ENCODE measurements at regions not wholly inside any gene's neighbourhood (a gene's known extent, or its start where the extent isn't known, plus 50 kb on each side); places are given as distances from the start of the nearest gene placed in this dataset.

GRCh38 chr5:61625681-61626621 lies 293.9 kb downstream of the ZSWIM6 start:
- H3K4me1 ChIP-seq (ENCODE audit: control insufficient read depth in 3 of 3, insufficient read depth in 2 of 3, low read depth in 1 of 3, low read length in 2 of 3) = peaks cover 0 to 4% (median 0%) of the 10 kb centered on the region in 3 donors
- no peaks in the 10 kb centered on the region for H3K9me3 ChIP-seq (ENCODE audit: control insufficient read depth in 2 of 2, insufficient read depth in 1 of 2, low read depth in 1 of 2, low read length in 1 of 2)
- H3K4me3 ChIP-seq (ENCODE audit: low read depth in 1 of 3, low read length in 3 of 3) = peak overlapping the region; percentile 56 to 81 (median 68)
- DNase-seq (peak; percentile 63 to 91), FAIRE-seq (no peak)
- no peaks in the 10 kb centered on the region for H3K36me3 ChIP-seq (ENCODE audit: control insufficient read depth in 3 of 3, insufficient read depth in 2 of 3, low read depth in 1 of 3, low read length in 3 of 3)
- no peaks in the 10 kb centered on the region for H3K27me3 ChIP-seq (ENCODE audit: control insufficient read depth in 3 of 3, insufficient read depth in 3 of 3, low read length in 3 of 3)
- peak overlapping the region in 2 of 3 donors; percentile 76 to 77 for H3K27ac ChIP-seq (ENCODE audit: low read depth in 1 of 3, low read length in 2 of 3)
- WGBS, 3 donors = 2 to 7% (median 5%) methylated on average over 64 to 76 of the region's 76 CpGs

- Histone ChIP-seq H3K4me1 (ENCODE audit: control insufficient read depth in 3 of 3, insufficient read depth in 2 of 3, low read depth in 1 of 3, low read length in 2 of 3) (peaks cover 0 to 4% (median 0%) of the 10 kb centered on the region in 3 donors), H3K9me3 (ENCODE audit: control insufficient read depth in 2 of 2, insufficient read depth in 1 of 2, low read depth in 1 of 2, low read length in 1 of 2) (no peaks in the 10 kb centered on the region), H3K36me3 (ENCODE audit: control insufficient read depth in 3 of 3, insufficient read depth in 2 of 3, low read depth in 1 of 3, low read length in 3 of 3) (no peaks in the 10 kb centered on the region), H3K27ac (ENCODE audit: low read depth in 1 of 3, low read length in 2 of 3) (peak overlapping the region in 1 of 3 donors; percentile 76), H3K27me3 (ENCODE audit: control insufficient read depth in 3 of 3, insufficient read depth in 3 of 3, low read length in 3 of 3) (no peaks in the 10 kb centered on the region), H3K4me3 (ENCODE audit: low read depth in 1 of 3, low read length in 3 of 3) (peak overlapping the region in 2 of 3 donors; percentile 56 to 81)
- WGBS, 3 donors = 55 to 62% (median 59%) methylated on average over 10 of the region's 10 CpGs
- FAIRE-seq (no peak), DNase-seq (peak in 1 of 2 donors; percentile 10)
These were observed 294.7 kb downstream of the ZSWIM6 start for GRCh38 chr5:61626639-61627282.

GRCh38 chr5:61627531-61627930 lies 295.5 kb downstream of the ZSWIM6 start:
- FAIRE-seq (no peak), DNase-seq (no peak)
- H3K27me3 ChIP-seq (ENCODE audit: control insufficient read depth in 3 of 3, insufficient read depth in 3 of 3, low read length in 3 of 3) = no peaks in the 10 kb centered on the region
- H3K36me3 ChIP-seq (ENCODE audit: control insufficient read depth in 3 of 3, insufficient read depth in 2 of 3, low read depth in 1 of 3, low read length in 3 of 3) = no peaks in the 10 kb centered on the region
- no peak overlapping the region for H3K27ac ChIP-seq (ENCODE audit: low read depth in 1 of 3, low read length in 2 of 3)
- H3K4me1 ChIP-seq (ENCODE audit: control insufficient read depth in 3 of 3, insufficient read depth in 2 of 3, low read depth in 1 of 3, low read length in 2 of 3) = peaks cover 0 to 4% (median 0%) of the 10 kb centered on the region in 3 donors
- 65 to 68% (median 65%) methylated on average over 2 of the region's 2 CpGs for WGBS, 3 donors
- H3K9me3 ChIP-seq (ENCODE audit: control insufficient read depth in 2 of 2, insufficient read depth in 1 of 2, low read depth in 1 of 2, low read length in 1 of 2) = no peaks in the 10 kb centered on the region
- no peak overlapping the region for H3K4me3 ChIP-seq (ENCODE audit: low read depth in 1 of 3, low read length in 3 of 3)

- no peaks in the 10 kb centered on the region for H3K36me3 ChIP-seq (ENCODE audit: control insufficient read depth in 3 of 3, insufficient read depth in 2 of 3, low read depth in 1 of 3, low read length in 3 of 3)
- no peak overlapping the region for H3K27ac ChIP-seq (ENCODE audit: low read depth in 1 of 3, low read length in 2 of 3)
- 93 to 94% (median 94%) methylated on average over 2 of the region's 2 CpGs for WGBS, 3 donors
- no peak for DNase-seq
- no peaks in the 10 kb centered on the region for H3K27me3 ChIP-seq (ENCODE audit: control insufficient read depth in 3 of 3, insufficient read depth in 3 of 3, low read length in 3 of 3)
- H3K9me3 ChIP-seq (ENCODE audit: control insufficient read depth in 2 of 2, insufficient read depth in 1 of 2, low read depth in 1 of 2, low read length in 1 of 2) = no peaks in the 10 kb centered on the region
- H3K4me3 ChIP-seq (ENCODE audit: low read depth in 1 of 3, low read length in 3 of 3) = no peak overlapping the region
- no peak for FAIRE-seq
- H3K4me1 ChIP-seq (ENCODE audit: control insufficient read depth in 3 of 3, insufficient read depth in 2 of 3, low read depth in 1 of 3, low read length in 2 of 3) = no peaks in the 10 kb centered on the region
These were observed 298.9 kb downstream of the ZSWIM6 start for GRCh38 chr5:61630908-61631307.

- Histone ChIP-seq H3K4me3 (ENCODE audit: low read depth in 1 of 3, low read length in 3 of 3) (no peak overlapping the region), H3K4me1 (ENCODE audit: control insufficient read depth in 3 of 3, insufficient read depth in 2 of 3, low read depth in 1 of 3, low read length in 2 of 3) (no peaks in the 10 kb centered on the region), H3K27me3 (ENCODE audit: control insufficient read depth in 3 of 3, insufficient read depth in 3 of 3, low read length in 3 of 3) (no peaks in the 10 kb centered on the region), H3K9me3 (ENCODE audit: control insufficient read depth in 2 of 2, insufficient read depth in 1 of 2, low read depth in 1 of 2, low read length in 1 of 2) (no peaks in the 10 kb centered on the region), H3K36me3 (ENCODE audit: control insufficient read depth in 3 of 3, insufficient read depth in 2 of 3, low read depth in 1 of 3, low read length in 3 of 3) (no peaks in the 10 kb centered on the region), H3K27ac (ENCODE audit: low read depth in 1 of 3, low read length in 2 of 3) (no peak overlapping the region)
- DNase-seq (no peak), FAIRE-seq (no peak)
- 48 to 77% (median 69%) methylated on average over 11 of the region's 11 CpGs for WGBS, 3 donors
These were observed 299.4 kb downstream of the ZSWIM6 start for GRCh38 chr5:61631438-61631941.

GRCh38 chr5:61632064-61632463 lies 300.0 kb downstream of the ZSWIM6 start:
- Histone ChIP-seq H3K27me3 (ENCODE audit: control insufficient read depth in 3 of 3, insufficient read depth in 3 of 3, low read length in 3 of 3) (no peaks in the 10 kb centered on the region), H3K36me3 (ENCODE audit: control insufficient read depth in 3 of 3, insufficient read depth in 2 of 3, low read depth in 1 of 3, low read length in 3 of 3) (no peaks in the 10 kb centered on the region), H3K27ac (ENCODE audit: low read depth in 1 of 3, low read length in 2 of 3) (no peak overlapping the region), H3K9me3 (ENCODE audit: control insufficient read depth in 2 of 2, insufficient read depth in 1 of 2, low read depth in 1 of 2, low read length in 1 of 2) (no peaks in the 10 kb centered on the region), H3K4me3 (ENCODE audit: low read depth in 1 of 3, low read length in 3 of 3) (no peak overlapping the region), H3K4me1 (ENCODE audit: control insufficient read depth in 3 of 3, insufficient read depth in 2 of 3, low read depth in 1 of 3, low read length in 2 of 3) (no peaks in the 10 kb centered on the region)
- DNase-seq (no peak), FAIRE-seq (no peak)
- WGBS, 3 donors = 74 to 100% (median 86%) methylated on average over 2 of the region's 2 CpGs

- 93 to 94% (median 93%) methylated on average over 3 of the region's 3 CpGs for WGBS, 3 donors
- no peak overlapping the region for H3K27ac ChIP-seq (ENCODE audit: low read depth in 1 of 3, low read length in 2 of 3)
- DNase-seq (no peak), FAIRE-seq (no peak)
- H3K9me3 ChIP-seq (ENCODE audit: control insufficient read depth in 2 of 2, insufficient read depth in 1 of 2, low read depth in 1 of 2, low read length in 1 of 2) = no peaks in the 10 kb centered on the region
- no peaks in the 10 kb centered on the region for H3K27me3 ChIP-seq (ENCODE audit: control insufficient read depth in 3 of 3, insufficient read depth in 3 of 3, low read length in 3 of 3)
- H3K4me3 ChIP-seq (ENCODE audit: low read depth in 1 of 3, low read length in 3 of 3) = no peak overlapping the region
- no peaks in the 10 kb centered on the region for H3K36me3 ChIP-seq (ENCODE audit: control insufficient read depth in 3 of 3, insufficient read depth in 2 of 3, low read depth in 1 of 3, low read length in 3 of 3)
- no peaks in the 10 kb centered on the region for H3K4me1 ChIP-seq (ENCODE audit: control insufficient read depth in 3 of 3, insufficient read depth in 2 of 3, low read depth in 1 of 3, low read length in 2 of 3)
These were observed 303.2 kb downstream of the ZSWIM6 start for GRCh38 chr5:61635271-61635670.

- FAIRE-seq = no peak
- no peaks in the 10 kb centered on the region for H3K9me3 ChIP-seq (ENCODE audit: control insufficient read depth in 2 of 2, insufficient read depth in 1 of 2, low read depth in 1 of 2, low read length in 1 of 2)
- H3K36me3 ChIP-seq (ENCODE audit: control insufficient read depth in 3 of 3, insufficient read depth in 2 of 3, low read depth in 1 of 3, low read length in 3 of 3) = no peaks in the 10 kb centered on the region
- DNase-seq = no peak
- H3K4me3 ChIP-seq (ENCODE audit: low read depth in 1 of 3, low read length in 3 of 3) = no peak overlapping the region
- H3K27me3 ChIP-seq (ENCODE audit: control insufficient read depth in 3 of 3, insufficient read depth in 3 of 3, low read length in 3 of 3) = no peaks in the 10 kb centered on the region
- H3K4me1 ChIP-seq (ENCODE audit: control insufficient read depth in 3 of 3, insufficient read depth in 2 of 3, low read depth in 1 of 3, low read length in 2 of 3) = no peaks in the 10 kb centered on the region
- no peak overlapping the region for H3K27ac ChIP-seq (ENCODE audit: low read depth in 1 of 3, low read length in 2 of 3)
These were observed 305.5 kb downstream of the ZSWIM6 start for GRCh38 chr5:61637566-61637965.

All from small intestine (tissue), 7 donors.